ENCODE measurements at regions not wholly inside any gene's neighbourhood (a gene's known extent, or its start where the extent isn't known, plus 50 kb on each side); places are given as distances from the start of the nearest gene placed in this dataset.

DNA sequence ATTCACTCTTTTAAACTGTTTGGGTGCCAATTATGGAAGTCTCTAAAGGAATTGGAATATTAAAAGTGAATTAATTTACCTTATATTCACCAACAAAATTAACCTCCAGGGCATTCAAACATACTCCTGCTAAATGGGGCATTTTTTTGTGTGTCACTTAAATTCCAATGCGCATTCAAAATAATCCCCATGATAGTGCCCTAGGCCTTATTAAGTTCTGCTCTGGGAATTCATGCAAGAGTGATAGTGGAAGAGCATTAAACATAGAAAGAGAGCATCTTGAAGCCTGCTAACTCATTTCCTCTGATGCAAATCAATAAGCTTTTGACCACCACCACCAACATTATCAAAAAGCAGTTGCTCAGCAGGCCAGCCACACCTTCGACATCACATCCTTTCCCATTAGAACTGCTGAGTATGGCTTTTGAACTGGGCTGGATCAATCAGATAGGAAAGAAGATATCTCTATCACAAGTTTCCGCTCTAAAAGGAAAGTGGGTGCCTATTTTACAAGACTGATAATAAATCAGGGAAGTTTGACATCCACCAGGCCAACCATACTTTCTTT lies 156.7 kb downstream of the TMCO5A start:
- TF ChIP-seq, protein P1, sequence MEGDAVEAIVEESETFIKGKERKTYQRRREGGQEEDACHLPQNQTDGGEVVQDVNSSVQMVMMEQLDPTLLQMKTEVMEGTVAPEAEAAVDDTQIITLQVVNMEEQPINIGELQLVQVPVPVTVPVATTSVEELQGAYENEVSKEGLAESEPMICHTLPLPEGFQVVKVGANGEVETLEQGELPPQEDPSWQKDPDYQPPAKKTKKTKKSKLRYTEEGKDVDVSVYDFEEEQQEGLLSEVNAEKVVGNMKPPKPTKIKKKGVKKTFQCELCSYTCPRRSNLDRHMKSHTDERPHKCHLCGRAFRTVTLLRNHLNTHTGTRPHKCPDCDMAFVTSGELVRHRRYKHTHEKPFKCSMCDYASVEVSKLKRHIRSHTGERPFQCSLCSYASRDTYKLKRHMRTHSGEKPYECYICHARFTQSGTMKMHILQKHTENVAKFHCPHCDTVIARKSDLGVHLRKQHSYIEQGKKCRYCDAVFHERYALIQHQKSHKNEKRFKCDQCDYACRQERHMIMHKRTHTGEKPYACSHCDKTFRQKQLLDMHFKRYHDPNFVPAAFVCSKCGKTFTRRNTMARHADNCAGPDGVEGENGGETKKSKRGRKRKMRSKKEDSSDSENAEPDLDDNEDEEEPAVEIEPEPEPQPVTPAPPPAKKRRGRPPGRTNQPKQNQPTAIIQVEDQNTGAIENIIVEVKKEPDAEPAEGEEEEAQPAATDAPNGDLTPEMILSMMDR (IDR thresholded peaks at IDR 0.05) = no peak
- no peak for TF ChIP-seq POLR2A (IDR thresholded peaks at IDR 0.05)
